ENCODE measurements at regions not wholly inside any gene's neighbourhood (a gene's known extent, or its start where the extent isn't known, plus 50 kb on each side); places are given as distances from the start of the nearest gene placed in this dataset.

DNA sequence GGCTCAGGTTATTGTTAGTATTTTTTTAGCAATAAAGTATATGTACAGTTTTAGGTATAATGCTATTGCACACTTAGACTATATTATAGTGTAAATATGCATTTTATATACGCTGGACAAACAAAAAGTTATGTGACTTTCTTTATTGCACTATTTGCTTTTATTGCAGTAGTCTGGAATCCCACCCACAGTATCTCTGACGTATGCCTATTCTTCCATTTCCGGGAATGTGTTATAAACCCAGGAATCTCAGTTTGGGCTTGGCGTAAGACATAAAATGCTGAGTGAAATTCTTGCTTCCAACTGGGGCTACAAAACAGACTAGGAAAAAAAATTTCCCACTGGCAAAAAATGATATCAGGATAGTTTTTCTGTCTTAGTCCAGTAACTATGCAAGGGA is 119.1 kb downstream of the HTR1A start:
- Histone ChIP-seq H3K4me3 (no peak overlapping the region), H3K9me3 (no peaks in the 10 kb centered on the region), H3K27ac (no peak overlapping the region), H3K4me1 (no peaks in the 10 kb centered on the region), H3K27me3 (no peaks in the 10 kb centered on the region), H3K36me3 (replicated peaks in 1 of 2; ENCODE audit: insufficient read depth in 1 of 2, low read depth in 2 of 2) (no peaks in the 10 kb centered on the region)
- no peak for ATAC-seq
- 81 to 94% methylated on average over 4 of the region's 4 CpGs for WGBS, 2 donors
- no peak for TF ChIP-seq CTCF (IDR thresholded peaks at IDR 0.05)
- no peak for TF ChIP-seq POLR2A (IDR thresholded peaks at IDR 0.05)
- no peak for DNase-seq
- intact Hi-C loops (cut with DNase I), result no loop called here

- TF ChIP-seq CTCF (IDR thresholded peaks at IDR 0.05), result no peak
- TF ChIP-seq POLR2A (IDR thresholded peaks at IDR 0.05), result no peak
- Histone ChIP-seq H3K36me3 (replicated peaks in 1 of 2; ENCODE audit: insufficient read depth in 1 of 2, low read depth in 2 of 2) (no peaks in the 10 kb centered on the region), H3K4me3 (no peak overlapping the region), H3K27me3 (no peaks in the 10 kb centered on the region), H3K27ac (no peak overlapping the region), H3K9me3 (no peaks in the 10 kb centered on the region), H3K4me1 (no peaks in the 10 kb centered on the region)
- 64 to 68% methylated on average over 3 of the region's 3 CpGs for WGBS, 2 donors
- intact Hi-C loops (cut with DNase I), result no loop called here
- DNase-seq (no peak), ATAC-seq (no peak)
Observed at GRCh38 chr5:63837437-63837836, 124.8 kb downstream of the HTR1A start.

- H3K9me3 ChIP-seq, result no peaks in the 10 kb centered on the region
- no peak for ATAC-seq
Observed at GRCh38 chr5:63831381-63831780, 130.9 kb downstream of the HTR1A start.

DNA sequence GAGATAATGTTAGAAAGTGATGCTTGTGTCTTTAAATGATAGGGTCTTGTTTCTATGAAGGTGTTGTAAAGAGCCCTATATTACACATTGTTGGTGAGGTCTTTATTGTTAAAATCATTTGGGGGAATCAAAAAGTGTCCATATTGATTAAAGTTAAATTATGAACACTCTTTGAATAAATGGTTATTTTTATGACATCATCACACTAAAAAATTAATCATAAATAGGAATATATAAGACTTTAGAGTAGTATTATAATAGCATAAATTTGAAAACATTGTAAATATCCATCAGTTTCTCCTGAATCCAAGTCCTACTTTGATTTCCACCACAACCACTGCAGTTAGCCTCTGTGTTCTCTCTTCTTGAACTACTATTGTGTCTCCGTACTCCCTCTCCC is 136.3 kb downstream of the HTR1A start:
- no peak overlapping the region for H3K4me3 ChIP-seq
- intact Hi-C loops (cut with DNase I), result no loop called here
- H3K27me3 ChIP-seq, result peaks cover 0 to 3% of the 10 kb centered on the region in 2 donors
- ATAC-seq (no peak), DNase-seq (no peak)
- no peak overlapping the region for H3K27ac ChIP-seq
- H3K36me3 ChIP-seq (replicated peaks in 1 of 2; ENCODE audit: insufficient read depth in 1 of 2, low read depth in 2 of 2), result no peaks in the 10 kb centered on the region
- H3K9me3 ChIP-seq, result no peaks in the 10 kb centered on the region
- TF ChIP-seq CTCF (IDR thresholded peaks at IDR 0.05) (no peak), POLR2A (IDR thresholded peaks at IDR 0.05) (no peak)
- peaks cover 5% of the 10 kb centered on the region for H3K4me1 ChIP-seq
- 82 to 100% methylated on average over 1 of the region's 1 CpG for WGBS, 2 donors

More at GRCh38 chr5:63831381-63831780, 130.9 kb downstream of the HTR1A start:
- DNase-seq, result no peak
- no peak overlapping the region for H3K27ac ChIP-seq
- intact Hi-C loops (cut with DNase I), result no loop called here
- no peaks in the 10 kb centered on the region for H3K36me3 ChIP-seq (replicated peaks in 1 of 2; ENCODE audit: insufficient read depth in 1 of 2, low read depth in 2 of 2)
- TF ChIP-seq CTCF (IDR thresholded peaks at IDR 0.05) (no peak), POLR2A (IDR thresholded peaks at IDR 0.05) (no peak)
- no peaks in the 10 kb centered on the region for H3K27me3 ChIP-seq
- H3K4me3 ChIP-seq, result no peak overlapping the region
- no peaks in the 10 kb centered on the region for H3K4me1 ChIP-seq

- H3K4me3 ChIP-seq, result no peak overlapping the region
- H3K27me3 ChIP-seq, result peaks cover 0 to 3% of the 10 kb centered on the region in 2 donors
- peaks cover 15% of the 10 kb centered on the region for H3K4me1 ChIP-seq
- H3K36me3 ChIP-seq (replicated peaks in 1 of 2; ENCODE audit: insufficient read depth in 1 of 2, low read depth in 2 of 2), result no peaks in the 10 kb centered on the region
- no peak overlapping the region for H3K27ac ChIP-seq
- 80 to 81% methylated on average over 2 of the region's 2 CpGs for WGBS, 2 donors
- TF ChIP-seq POLR2A (IDR thresholded peaks at IDR 0.05) (no peak), CTCF (IDR thresholded peaks at IDR 0.05) (no peak)
- H3K9me3 ChIP-seq, result no peaks in the 10 kb centered on the region
- intact Hi-C loops (cut with DNase I), result no loop called here
- DNase-seq (no peak), ATAC-seq (no peak)
Observed at GRCh38 chr5:63823583-63823982, 138.7 kb downstream of the HTR1A start.
